ENCODE measurements at regions not wholly inside any gene's neighbourhood (a gene's known extent, or its start where the extent isn't known, plus 50 kb on each side); places are given as distances from the start of the nearest gene placed in this dataset.

DNA sequence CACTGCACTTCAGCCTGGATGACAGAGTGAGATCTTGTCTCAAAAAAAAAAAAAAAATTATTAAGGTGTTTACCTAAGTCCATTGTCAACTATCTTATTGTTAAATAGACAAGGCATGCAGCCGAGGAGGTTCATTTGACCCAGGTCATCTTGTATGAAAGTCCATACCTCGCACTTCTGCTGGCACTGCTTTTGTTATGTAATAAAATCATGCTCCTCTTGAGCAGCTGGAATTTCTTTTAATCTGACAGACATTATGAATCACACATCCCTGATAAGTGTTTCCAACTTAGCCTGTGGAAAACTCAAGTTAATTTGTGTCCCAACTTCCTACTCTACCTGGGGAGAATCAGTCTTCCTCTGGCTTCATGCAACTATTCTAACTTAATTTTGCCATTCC lies 315.6 kb upstream of the KLF4 start:
- no CpG with 5 or more reads among the region's 2 CpGs for WGBS, 2 experiments (ENCODE audit: extremely low coverage in 2 of 2, insufficient read length in 1 of 2)

More for the DNA sequence above, 315.6 kb upstream of the KLF4 start:
- Histone ChIP-seq H2BK15ac (ENCODE audit: low read depth, low read length) (no peak overlapping the region), H2BK120ac (ENCODE audit: low read depth, low read length) (no peak overlapping the region), H3K23ac (ENCODE audit: low read depth, low read length) (no peak overlapping the region), H3K4me1 (ENCODE audit: control insufficient read depth, insufficient read depth, low read length) (peaks cover 5% of the 10 kb centered on the region; the same call in 1 of the 2 replicates), H4K91ac (ENCODE audit: insufficient read depth, low read depth, low read length) (no peak overlapping the region), H4K5ac (ENCODE audit: low read depth, low read length) (no peak overlapping the region), H3K56ac (ENCODE audit: extremely low read depth, insufficient read depth, low read length) (no peak overlapping the region), H3K9me3 (ENCODE audit: control insufficient read depth, insufficient read depth, low read length) (no peaks in the 10 kb centered on the region), H3K9me1 (ENCODE audit: insufficient read depth, low read length) (peaks cover 4% of the 10 kb centered on the region; the same call in 1 of the 2 replicates), H2BK5ac (ENCODE audit: low read depth, low read length, poor library complexity, severe bottlenecking) (no peak overlapping the region), H3K9ac (ENCODE audit: low read depth, low read length) (no peak overlapping the region), H3K14ac (replicated peaks; ENCODE audit: low read depth, low read length) (no peak overlapping the region), H3K79me1 (ENCODE audit: low read depth in 1 of 2, low read length in 2 of 2) (no peaks in the 10 kb centered on the region), H3K36me3 (ENCODE audit: control insufficient read depth, insufficient read depth, low read length) (no peaks in the 10 kb centered on the region), H2AK5ac (ENCODE audit: low read depth, low read length) (no peak overlapping the region), H2AFZ (replicated peaks; ENCODE audit: low read length, poor library complexity) (no peak overlapping the region), H3K4me2 (ENCODE audit: low read depth, low read length) (no peak overlapping the region), H3K4me3 (ENCODE audit: insufficient read depth, low read depth, low read length) (no peak overlapping the region), H2BK20ac (ENCODE audit: low read depth, low read length) (no peak overlapping the region), H2AK9ac (replicated peaks; ENCODE audit: low read depth, low read length, poor library complexity) (no peak overlapping the region), H4K20me1 (ENCODE audit: insufficient read depth, low read length) (no peaks in the 10 kb centered on the region), H4K8ac (ENCODE audit: low read depth in 2 of 2, low read length in 2 of 2) (no peak overlapping the region), H3K18ac (ENCODE audit: low read depth, low read length) (no peak overlapping the region), H3K4ac (ENCODE audit: low read depth, low read length) (no peak overlapping the region), H3K27ac (ENCODE audit: insufficient read depth, low read length) (no peak overlapping the region), H3K27me3 (ENCODE audit: control insufficient read depth, insufficient read depth, low read length) (no peaks in the 10 kb centered on the region; the same call in 1 of the 2 replicates)
- ATAC-seq (ENCODE audit: low read depth), result no peak
- TF ChIP-seq MAZ (IDR thresholded peaks at IDR 0.05; ENCODE audit: borderline replicate concordance, low read depth, low read length), result no peak
- TF ChIP-seq MXI1 (IDR thresholded peaks at IDR 0.05; ENCODE audit: borderline replicate concordance, low read depth, low read length), result no peak
- TF ChIP-seq FOS (IDR thresholded peaks at IDR 0.05; ENCODE audit: low read depth, low read length), result no peak
- no peak for TF ChIP-seq USF2 (IDR thresholded peaks at IDR 0.05; ENCODE audit: low read depth, low read length)
- no peak for TF ChIP-seq RFX5 (IDR thresholded peaks at IDR 0.05; ENCODE audit: low read depth, low read length)
- TF ChIP-seq RCOR1 (IDR thresholded peaks at IDR 0.05; ENCODE audit: insufficient replicate concordance, low read length), result no peak
- TF ChIP-seq, protein P1, sequence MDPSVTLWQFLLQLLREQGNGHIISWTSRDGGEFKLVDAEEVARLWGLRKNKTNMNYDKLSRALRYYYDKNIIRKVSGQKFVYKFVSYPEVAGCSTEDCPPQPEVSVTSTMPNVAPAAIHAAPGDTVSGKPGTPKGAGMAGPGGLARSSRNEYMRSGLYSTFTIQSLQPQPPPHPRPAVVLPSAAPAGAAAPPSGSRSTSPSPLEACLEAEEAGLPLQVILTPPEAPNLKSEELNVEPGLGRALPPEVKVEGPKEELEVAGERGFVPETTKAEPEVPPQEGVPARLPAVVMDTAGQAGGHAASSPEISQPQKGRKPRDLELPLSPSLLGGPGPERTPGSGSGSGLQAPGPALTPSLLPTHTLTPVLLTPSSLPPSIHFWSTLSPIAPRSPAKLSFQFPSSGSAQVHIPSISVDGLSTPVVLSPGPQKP (IDR thresholded peaks at IDR 0.05; ENCODE audit: borderline replicate concordance, low read depth, low read length), result no peak
- TF ChIP-seq BHLHE40 (IDR thresholded peaks at IDR 0.05; ENCODE audit: low read depth, low read length), result no peak
- TF ChIP-seq NFE2L2 (IDR thresholded peaks at IDR 0.05; ENCODE audit: low read depth, low read length), result no peak
- TF ChIP-seq MAFK (IDR thresholded peaks at IDR 0.05; ENCODE audit: low read depth, low read length), result no peak
- no peak for TF ChIP-seq SMC3 (IDR thresholded peaks at IDR 0.05; ENCODE audit: low read depth, low read length)
- TF ChIP-seq RAD21 (IDR thresholded peaks at IDR 0.05; ENCODE audit: low read length), result no peak
- TF ChIP-seq CHD1 (IDR thresholded peaks at IDR 0.05; ENCODE audit: low read depth, low read length), result no peak
- TF ChIP-seq POLR2A (IDR thresholded peaks at IDR 0.05; ENCODE audit: low read depth, low read length), result no peak
- no peak for TF ChIP-seq CTCF (conservative IDR thresholded peaks at IDR 0.05; ENCODE audit: low read depth, low read length)
- TF ChIP-seq CEBPB (IDR thresholded peaks at IDR 0.05; ENCODE audit: low read depth, low read length), result no peak
- no peak for DNase-seq
- intact Hi-C loops (cut with micrococcal nuclease), result no loop called here
- dilution Hi-C loops (cut with HindIII; ENCODE audit: low sequenced_read_pairs, unreplicated experiment), result no loop called here
- BruUV-seq (replicated peaks), result no TSS peak
- in situ Hi-C loops (cut with MboI; ENCODE audit: low sequenced_read_pairs), result no loop called here
- CTCF ChIA-PET, result no interaction called here
- POLR2A ChIA-PET (ENCODE audit: unreplicated experiment), result interaction anchor here (0.9 kb wide), 1 partner anchor 10 kb away, joined by 3 read pairs; no protein-coding TSS in a partner anchor
